HUES64 (cell line): ENCODE measurements at regions not wholly inside any gene's neighbourhood (a gene's known extent, or its start where the extent isn't known, plus 50 kb on each side); places are given as distances from the start of the nearest gene placed in this dataset.

Experiments
- H3K27ac ChIP-seq: 2 replicates; pipeline ENCODE4 v1.7.0; 2013; ENCODE audit warnings: low read depth, low read length, inconsistent platforms
- H3K27me3 ChIP-seq: 2 replicates; pipeline ENCODE4 v1.6.1; 2013; ENCODE audit warnings: mild to moderate bottlenecking, low read length; ENCODE audit not compliant: insufficient read depth
- H3K36me3 ChIP-seq: 2 replicates; pipeline ENCODE4 v1.6.1; 2013; ENCODE audit warnings: mild to moderate bottlenecking, low read length; ENCODE audit not compliant: insufficient read depth
- H3K4me1 ChIP-seq: 2 replicates; pipeline ENCODE4 v1.6.1; 2013; ENCODE audit warnings: mild to moderate bottlenecking, low read length, moderate library complexity; ENCODE audit not compliant: insufficient read depth
- H3K4me3 ChIP-seq: 2 replicates; pipeline ENCODE4 v1.5.1; 2013; ENCODE audit warnings: mild to moderate bottlenecking, low read length, moderate library complexity
- H3K9ac ChIP-seq: 2 replicates; pipeline ENCODE4 v1.6.1; 2013; ENCODE audit warnings: mild to moderate bottlenecking, low read depth, low read length
- H3K9me3 ChIP-seq: 2 replicates; pipeline ENCODE4 v1.6.1; 2013; ENCODE audit warnings: low read depth, low read length; ENCODE audit not compliant: insufficient read depth
- WGBS: fragments of 150-250, 120-280 bp; methylation state at CpG from one replicate; pipeline ENCODE4 v1.1.7; 2013; ENCODE audit warnings: missing lambda C conversion rate; 5-methylcytosine and 5-hydroxymethylcytosine counted together

DNA sequence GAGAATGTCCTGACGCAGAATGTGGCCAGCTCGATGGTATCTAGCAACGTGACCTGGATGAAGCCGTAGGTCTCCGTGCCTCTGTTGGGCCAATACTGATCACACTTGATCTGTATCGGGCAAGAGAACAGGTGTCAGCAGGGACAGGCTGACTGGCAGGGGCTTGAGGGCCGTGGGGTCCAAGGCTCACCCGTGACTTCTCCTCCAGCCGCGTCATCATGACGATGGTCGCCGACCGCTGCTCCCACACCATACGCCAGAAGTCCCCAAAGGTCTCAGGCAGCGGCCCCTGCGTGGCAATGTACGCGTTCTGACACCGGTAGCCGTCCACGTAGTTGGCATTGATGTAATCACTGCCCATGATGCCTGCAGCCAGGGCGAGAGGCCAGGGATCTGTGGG lies 126.2 kb downstream of the PTPRS start:
- no peak overlapping the region for H3K4me3 ChIP-seq
- H3K36me3 ChIP-seq = peaks cover 97% of the 10 kb centered on the region
- WGBS = 97% methylated on average over 23 of the region's 23 CpGs
- no peaks in the 10 kb centered on the region for H3K4me1 ChIP-seq
- no peak overlapping the region for H3K9ac ChIP-seq
- H3K27ac ChIP-seq = no peak overlapping the region
- no peaks in the 10 kb centered on the region for H3K27me3 ChIP-seq
- H3K9me3 ChIP-seq = no peaks in the 10 kb centered on the region

GRCh38 chr19:5213667-5214066 lies 126.9 kb downstream of the PTPRS start:
- Histone ChIP-seq H3K9ac (no peak overlapping the region), H3K27ac (no peak overlapping the region), H3K27me3 (no peaks in the 10 kb centered on the region), H3K4me3 (no peak overlapping the region), H3K4me1 (no peaks in the 10 kb centered on the region), H3K36me3 (peaks cover 97% of the 10 kb centered on the region), H3K9me3 (no peaks in the 10 kb centered on the region)
- 98% methylated on average over 3 of the region's 3 CpGs for WGBS

GRCh38 chr19:5212101-5212500 lies 128.5 kb downstream of the PTPRS start:
- H3K4me1 ChIP-seq = no peaks in the 10 kb centered on the region
- H3K9ac ChIP-seq = no peak overlapping the region
- H3K4me3 ChIP-seq = no peak overlapping the region
- peaks cover 96% of the 10 kb centered on the region for H3K36me3 ChIP-seq
- H3K27ac ChIP-seq = no peak overlapping the region
- H3K9me3 ChIP-seq = no peaks in the 10 kb centered on the region
- H3K27me3 ChIP-seq = no peaks in the 10 kb centered on the region
- WGBS = 94% methylated on average over 30 of the region's 30 CpGs

- Histone ChIP-seq H3K27me3 (no peaks in the 10 kb centered on the region), H3K36me3 (peaks cover 93% of the 10 kb centered on the region), H3K9ac (no peak overlapping the region), H3K9me3 (no peaks in the 10 kb centered on the region), H3K4me3 (no peak overlapping the region), H3K4me1 (no peaks in the 10 kb centered on the region), H3K27ac (no peak overlapping the region)
- WGBS = 97% methylated on average over 9 of the region's 9 CpGs
These were observed 129.3 kb downstream of the PTPRS start for GRCh38 chr19:5211217-5211822.

DNA sequence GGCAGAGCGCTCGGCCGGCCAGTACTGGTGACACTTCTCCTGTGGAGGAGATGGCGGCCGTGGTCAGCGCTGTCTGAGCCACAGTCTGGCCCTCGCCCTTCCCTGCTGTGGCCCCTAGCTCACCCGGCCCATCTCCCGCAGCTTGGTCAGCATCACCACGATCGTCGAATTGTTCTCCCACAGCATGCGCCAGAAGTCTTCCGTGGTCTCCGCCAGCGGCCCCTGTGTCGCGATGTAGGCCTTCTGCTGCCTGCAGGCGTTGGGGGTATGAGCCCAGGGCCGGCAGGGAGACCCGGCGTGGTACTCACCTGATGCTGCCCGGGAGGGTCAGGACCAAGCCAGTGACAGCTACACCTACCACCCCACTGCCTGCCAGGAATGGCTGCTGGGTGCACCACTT lies 130.1 kb downstream of the PTPRS start:
- Histone ChIP-seq H3K27me3 (no peaks in the 10 kb centered on the region), H3K4me1 (no peaks in the 10 kb centered on the region), H3K9ac (no peak overlapping the region), H3K9me3 (no peaks in the 10 kb centered on the region), H3K4me3 (no peak overlapping the region), H3K36me3 (peaks cover 88% of the 10 kb centered on the region), H3K27ac (no peak overlapping the region)
- 95% methylated on average over 23 of the region's 23 CpGs for WGBS

DNA sequence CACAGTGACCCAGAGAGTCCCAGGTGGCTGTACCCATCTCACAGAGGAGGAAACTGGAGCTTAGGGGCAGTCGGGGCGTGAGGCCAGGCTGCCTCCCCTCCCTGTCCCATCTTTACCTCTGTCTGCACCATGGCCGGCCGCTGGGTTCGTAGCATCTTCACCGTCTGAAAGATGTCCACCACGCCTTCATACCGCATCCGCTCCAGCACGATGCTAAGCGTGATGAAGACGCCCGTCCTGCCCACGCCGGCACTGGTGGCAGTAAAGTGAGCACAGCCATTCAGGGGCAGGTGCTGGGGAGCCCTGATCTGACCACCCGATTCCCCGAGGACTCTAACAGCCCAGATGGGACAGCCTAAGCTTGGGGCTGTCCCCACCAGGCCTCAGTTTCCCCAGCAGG lies 132.8 kb downstream of the PTPRS start:
- Histone ChIP-seq H3K4me1 (no peaks in the 10 kb centered on the region), H3K9me3 (0 out of 2 replicates have a peak, but pooled peaks cover 2% of the 10 kb centered on the region), H3K27me3 (no peaks in the 10 kb centered on the region), H3K27ac (no peak overlapping the region), H3K9ac (no peak overlapping the region), H3K4me3 (no peak overlapping the region), H3K36me3 (peaks cover 66% of the 10 kb centered on the region)
- WGBS = 96% methylated on average over 17 of the region's 17 CpGs

DNA sequence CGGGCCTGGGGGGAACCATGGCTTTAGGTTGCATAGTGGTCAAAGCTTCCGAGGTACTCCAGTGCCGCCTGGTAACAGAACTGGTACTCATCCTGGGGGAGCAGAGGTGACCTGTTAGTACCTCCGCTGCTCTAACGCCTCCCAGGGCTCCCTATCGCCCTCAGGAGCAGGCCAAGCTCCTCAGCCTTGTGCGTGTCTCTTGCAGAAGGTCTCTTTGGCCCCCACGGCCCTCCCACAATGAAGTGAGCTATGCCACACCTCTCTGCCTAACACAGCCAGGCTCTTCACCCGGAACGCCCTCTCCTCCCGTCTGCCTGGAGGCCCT lies 133.9 kb downstream of the PTPRS start:
- Histone ChIP-seq H3K9me3 (0 out of 2 replicates have a peak, but pooled peaks cover 6% of the 10 kb centered on the region), H3K9ac (no peak overlapping the region), H3K4me1 (no peaks in the 10 kb centered on the region), H3K36me3 (peaks cover 57% of the 10 kb centered on the region), H3K27me3 (no peaks in the 10 kb centered on the region), H3K27ac (no peak overlapping the region), H3K4me3 (no peak overlapping the region)
- WGBS = 95% methylated on average over 11 of the region's 11 CpGs

GRCh38 chr19:5205937-5206750 lies 134.5 kb downstream of the PTPRS start:
- H3K36me3 ChIP-seq = peaks cover 51% of the 10 kb centered on the region
- 0 out of 2 replicates have a peak, but pooled peaks cover 6% of the 10 kb centered on the region for H3K9me3 ChIP-seq
- H3K27ac ChIP-seq = no peak overlapping the region
- no peak overlapping the region for H3K4me3 ChIP-seq
- H3K9ac ChIP-seq = no peak overlapping the region
- no peaks in the 10 kb centered on the region for H3K27me3 ChIP-seq
- no peaks in the 10 kb centered on the region for H3K4me1 ChIP-seq
- WGBS = 95% methylated on average over 28 of the region's 29 CpGs

GRCh38 chr19:5205381-5205780 lies 135.2 kb downstream of the PTPRS start:
- WGBS = 97% methylated on average over 13 of the region's 13 CpGs
- H3K27ac ChIP-seq = no peak overlapping the region
- H3K36me3 ChIP-seq = peaks cover 44% of the 10 kb centered on the region
- H3K4me3 ChIP-seq = no peak overlapping the region
- H3K27me3 ChIP-seq = no peaks in the 10 kb centered on the region
- H3K4me1 ChIP-seq = no peaks in the 10 kb centered on the region
- H3K9ac ChIP-seq = no peak overlapping the region
- peaks cover 13% of the 10 kb centered on the region; the same call in 1 of the 2 replicates for H3K9me3 ChIP-seq

DNA sequence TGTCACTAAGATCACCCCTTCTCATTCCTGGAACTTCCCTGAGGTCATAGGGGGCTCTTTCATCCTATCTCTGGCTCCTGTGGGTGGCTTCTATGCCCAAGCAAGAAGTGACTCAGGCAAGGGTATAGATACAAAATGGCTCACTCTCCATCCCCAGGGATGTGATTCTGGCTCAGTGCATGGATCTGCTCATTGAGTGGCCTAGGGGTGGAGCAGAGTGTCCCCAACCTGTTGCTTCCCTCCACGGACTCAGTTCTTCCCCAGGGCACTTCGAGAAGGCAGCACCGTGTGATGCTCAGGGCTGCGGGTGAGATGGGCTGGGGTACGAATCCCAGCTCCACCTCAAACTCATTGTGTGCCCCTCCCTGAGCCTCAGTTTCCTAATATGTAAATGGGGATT lies 136.4 kb downstream of the PTPRS start:
- Histone ChIP-seq H3K27ac (no peak overlapping the region), H3K9me3 (peaks cover 13% of the 10 kb centered on the region; the same call in 1 of the 2 replicates), H3K27me3 (no peaks in the 10 kb centered on the region), H3K36me3 (peaks cover 32% of the 10 kb centered on the region), H3K9ac (no peak overlapping the region), H3K4me1 (no peaks in the 10 kb centered on the region), H3K4me3 (no peak overlapping the region)
- WGBS = 97% methylated on average over 5 of the region's 5 CpGs
